ENCODE measurements at regions not wholly inside any gene's neighbourhood (a gene's known extent, or its start where the extent isn't known, plus 50 kb on each side); places are given as distances from the start of the nearest gene placed in this dataset.

- FAIRE-seq (no peak), DNase-seq (ENCODE audit: low read depth, low spot score) (no peak)
- no peak overlapping the region for H3K4me2 ChIP-seq (ENCODE audit: insufficient read depth, low read length)
- no peaks in the 10 kb centered on the region for H3K79me2 ChIP-seq (ENCODE audit: control insufficient read depth, insufficient read depth, low read length)
- H3K4me1 ChIP-seq (ENCODE audit: control insufficient read depth, extremely low read depth, insufficient read depth, low read length): no peaks in the 10 kb centered on the region
- H3K9me3 ChIP-seq (replicated peaks; ENCODE audit: control insufficient read depth, insufficient read depth, low read length): peaks cover 2% of the 10 kb centered on the region
- no peak overlapping the region for H3K4me3 ChIP-seq (replicated peaks in 1 of 3; ENCODE audit: insufficient read depth in 1 of 3, low read depth in 1 of 3, low read length in 3 of 3)
- TF ChIP-seq MYC (IDR thresholded peaks at IDR 0.05; ENCODE audit: low read depth, low read length) (no peak), POLR2AphosphoS5 (IDR thresholded peaks at IDR 0.05; ENCODE audit: insufficient read depth, low read depth, low read length) (no peak), FOS (IDR thresholded peaks at IDR 0.05; ENCODE audit: borderline replicate concordance, insufficient read depth, low read length) (no peak), POLR2A (IDR thresholded peaks at IDR 0.05; ENCODE audit: low read depth, low read length) (no peak), EZH2 (IDR thresholded peaks at IDR 0.05; ENCODE audit: borderline replicate concordance, low read depth, low read length, severe bottlenecking) (no peak), JUN (IDR thresholded peaks at IDR 0.05; ENCODE audit: borderline replicate concordance, insufficient read depth, insufficient read length, low read depth) (no peak), MAX (IDR thresholded peaks at IDR 0.05; ENCODE audit: insufficient read depth, insufficient read length) (no peak), GATA2 (IDR thresholded peaks at IDR 0.05; ENCODE audit: insufficient read depth, insufficient read length, low read depth, low read length) (no peak), CTCF (IDR thresholded peaks at IDR 0.05; ENCODE audit: extremely low read depth in 1 of 2, insufficient read depth in 1 of 2, low read depth in 1 of 2, low read length in 2 of 2) (no peak)
- no peak overlapping the region for H2AFZ ChIP-seq (ENCODE audit: low read depth, low read length)
- ChIA-PET CTCF (no interaction called here), POLR2A (no interaction called here)
- H3K27ac ChIP-seq (ENCODE audit: insufficient read depth, low read depth, low read length): no peak overlapping the region
- dilution Hi-C loops (cut with MboI; ENCODE audit: extremely low pct_ligation_motif_present, low sequenced_read_pairs) (no loop called here), intact Hi-C loops (cut with micrococcal nuclease) (no loop called here)
- H3K27me3 ChIP-seq (ENCODE audit: control insufficient read depth in 2 of 2, insufficient read depth in 2 of 2, low read length in 2 of 2): no peaks in the 10 kb centered on the region
- H3K9me1 ChIP-seq (replicated peaks; ENCODE audit: control insufficient read depth, extremely low read depth, insufficient read depth, low read length): no peaks in the 10 kb centered on the region
- no peaks in the 10 kb centered on the region for H3K36me3 ChIP-seq (ENCODE audit: control insufficient read depth in 2 of 2, extremely low read depth in 1 of 2, insufficient read depth in 2 of 2, low read length in 2 of 2)
- H4K20me1 ChIP-seq (replicated peaks; ENCODE audit: control insufficient read depth, extremely low read depth, insufficient read depth, low read length): no peaks in the 10 kb centered on the region
- H3K9ac ChIP-seq (replicated peaks; ENCODE audit: extremely low read depth, insufficient read depth, low read length): no peak overlapping the region
- no TSS peak for BruUV-seq (replicated peaks)
Observed at GRCh38 chr17:71656964-71657858, 463.6 kb upstream of the SOX9 start.

All from endothelial cell of umbilical vein (primary cell).